H1 (cell line): ENCODE measurements at regions not wholly inside any gene's neighbourhood (a gene's known extent, or its start where the extent isn't known, plus 50 kb on each side); places are given as distances from the start of the nearest gene placed in this dataset.

Experiments
- CTCF ChIA-PET: fragments of 300-600 bp; sonication (Branson Sonifier 250); formaldehyde crosslinking; loops from one replicate; lab custom pipeline; 2021; ENCODE audit not compliant: partially characterized antibody; lab: Charles Lee
- POLR2A ChIA-PET: fragments of 300-600 bp; sonication (Branson Sonifier 250); formaldehyde crosslinking; loops from one replicate; lab custom pipeline; 2021; ENCODE audit warnings: inconsistent platforms; ENCODE audit not compliant: partially characterized antibody; lab: Charles Lee
- DNase-seq, 2 experiments: peaks; one replicate each; pipeline versions ENCODE4 v3.0.0 to v3.0.0-alpha.2; 2010 to 2022; ENCODE audit warnings: low spot score in 2 of 2, low read depth in 1 of 2, mixed read lengths in 1 of 2
- FAIRE-seq: peaks from 2 replicates; lab custom pipeline; 2011; peaks lifted over from hg19 to GRCh38; lab: Jason Lieb, UNC
- H2AFZ ChIP-seq: 2 replicates; pipeline ENCODE4 v1.8.1; 2012; ENCODE audit warnings: low read length, inconsistent platforms
- H2AK5ac ChIP-seq: 2 replicates; pipeline ENCODE4 v1.6.1; 2013; ENCODE audit warnings: low read depth, low read length
- H2BK120ac ChIP-seq: replicated peaks from 2 replicates; pipeline ENCODE3; 2013; ENCODE audit warnings: low read depth, low read length, inconsistent platforms
- H2BK12ac ChIP-seq: 2 replicates; pipeline ENCODE4 v1.6.1; 2013; ENCODE audit warnings: low read depth, low read length
- H2BK15ac ChIP-seq: 2 replicates; pipeline ENCODE4 v1.6.1; 2013; ENCODE audit warnings: low read length
- H2BK20ac ChIP-seq: 2 replicates; pipeline ENCODE4 v1.6.1; 2013; ENCODE audit warnings: low read length
- H2BK5ac ChIP-seq: 2 replicates; pipeline ENCODE4 v1.6.1; 2013; ENCODE audit warnings: low read depth, low read length
- H3K14ac ChIP-seq: 2 replicates; pipeline ENCODE4 v1.6.1; 2013; ENCODE audit warnings: inconsistent platforms; ENCODE audit not compliant: insufficient read length
- H3K18ac ChIP-seq: 2 replicates; pipeline ENCODE4 v1.6.1; 2013; ENCODE audit warnings: low read length; ENCODE audit errors: extremely low read depth
- H3K23ac ChIP-seq: 2 replicates; pipeline ENCODE4 v1.6.1; 2013; ENCODE audit warnings: inconsistent platforms; ENCODE audit not compliant: insufficient read length
- H3K23me2 ChIP-seq: 2 replicates; pipeline ENCODE4 v1.6.1; 2013; ENCODE audit warnings: low read depth, low read length
- H3K27ac ChIP-seq: 2 replicates; pipeline ENCODE4 v1.6.1; 2011; ENCODE audit warnings: low read depth, low read length, inconsistent platforms
- H3K27me3 ChIP-seq, 4 experiments: replicated peaks in 1 of 4; 1 replicate in 1 of 4; 2 replicates in 3 of 4; pipeline versions ENCODE4 v1.6.1 to v1.8.1; 2011 to 2013; ENCODE audit warnings: low read length in 3 of 4, mild to moderate bottlenecking in 3 of 4, inconsistent platforms in 2 of 4, mixed read lengths in 2 of 4, moderate library complexity in 1 of 4; ENCODE audit not compliant: control insufficient read depth in 3 of 4, insufficient read depth in 3 of 4; ENCODE audit errors: extremely low read depth in 1 of 4
- H3K36me3 ChIP-seq, 4 experiments: 2 replicates each; pipeline versions ENCODE4 v1.6.1 to v1.8.1; 2011 to 2013; ENCODE audit warnings: mild to moderate bottlenecking in 4 of 4, low read length in 3 of 4, moderate library complexity in 2 of 4, control low read depth in 1 of 4, inconsistent platforms in 1 of 4; ENCODE audit not compliant: insufficient read depth in 4 of 4, control insufficient read depth in 2 of 4
- H3K4ac ChIP-seq: replicated peaks from 2 replicates; pipeline ENCODE3; 2013; ENCODE audit warnings: low read length, low read depth, mixed read lengths, inconsistent platforms; ENCODE audit not compliant: insufficient read length
- H3K4me1 ChIP-seq, 4 experiments: replicated peaks in 1 of 4; 1 replicate in 1 of 4; 2 replicates in 3 of 4; pipeline versions ENCODE4 v1.6.1 to v1.8.1; 2011 to 2013; ENCODE audit warnings: low read length in 3 of 4, inconsistent platforms in 2 of 4, mixed read lengths in 1 of 4; ENCODE audit not compliant: insufficient read depth in 4 of 4, control insufficient read depth in 3 of 4
- H3K4me2 ChIP-seq, 2 experiments: 2 replicates each; pipeline versions ENCODE4 v1.6.1 to v1.8.1; 2011 to 2013; ENCODE audit warnings: low read depth in 2 of 2, low read length in 2 of 2, control low read depth in 1 of 2, inconsistent platforms in 1 of 2, mild to moderate bottlenecking in 1 of 2; ENCODE audit not compliant: insufficient read depth in 1 of 2
- H3K4me3 ChIP-seq, 4 experiments: fragments of 200-600, 300-600 bp in 1 of 4; sonication (generic), shearing (Covaris generic), sonication (Bioruptor Twin) in 1 of 4; 2 replicates each; pipeline versions ENCODE4 v1.5.1 to v1.8.1; 2011 to 2016; ENCODE audit warnings: low read length in 4 of 4, low read depth in 3 of 4, control low read depth in 2 of 4, inconsistent platforms in 2 of 4, mild to moderate bottlenecking in 2 of 4, mixed read lengths in 1 of 4, moderate library complexity in 1 of 4; ENCODE audit not compliant: insufficient read depth in 2 of 4; ENCODE audit errors: extremely low read depth in 1 of 4
- H3K56ac ChIP-seq: replicated peaks from 2 replicates; pipeline ENCODE3; 2013; ENCODE audit warnings: low read depth, mild to moderate bottlenecking, mixed read lengths, low read length, inconsistent platforms; ENCODE audit not compliant: insufficient read length
- H3K79me1 ChIP-seq: 2 replicates; pipeline ENCODE4 v1.6.1; 2013; ENCODE audit warnings: low read depth, low read length, control low read depth
- H3K79me2 ChIP-seq, 2 experiments: 2 replicates each; pipeline versions ENCODE4 v1.6.1 to v1.8.1; 2012 to 2013; ENCODE audit warnings: low read length in 2 of 2, mild to moderate bottlenecking in 2 of 2, inconsistent platforms in 1 of 2; ENCODE audit not compliant: insufficient read depth in 2 of 2, control insufficient read depth in 1 of 2
- H3K9ac ChIP-seq, 4 experiments: replicated peaks in 1 of 4; 1 replicate in 1 of 4; 2 replicates in 3 of 4; pipeline versions ENCODE4 v1.6.1 to v1.8.1; 2011 to 2013; ENCODE audit warnings: low read depth in 3 of 4, low read length in 3 of 4, control low read depth in 2 of 4, mild to moderate bottlenecking in 2 of 4, moderate library complexity in 2 of 4, inconsistent platforms in 1 of 4; ENCODE audit errors: extremely low read depth in 1 of 4
- H3K9me3 ChIP-seq, 2 experiments: 2 replicates each; pipeline versions ENCODE4 v1.6.1 to v1.8.1; 2012 to 2013; ENCODE audit warnings: mild to moderate bottlenecking in 2 of 2, moderate library complexity in 2 of 2, control low read depth in 1 of 2, inconsistent platforms in 1 of 2, low read depth in 1 of 2, low read length in 1 of 2, mixed read lengths in 1 of 2; ENCODE audit not compliant: insufficient read depth in 2 of 2
- H4K20me1 ChIP-seq, 2 experiments: replicated peaks in 1 of 2; 2 replicates each; pipeline versions ENCODE3 to v1.8.1; 2011 to 2013; ENCODE audit warnings: inconsistent platforms in 2 of 2, low read length in 2 of 2, mild to moderate bottlenecking in 1 of 2; ENCODE audit not compliant: insufficient read depth in 2 of 2, control insufficient read depth in 1 of 2
- H4K5ac ChIP-seq: 2 replicates; pipeline ENCODE4 v1.6.1; 2013; ENCODE audit warnings: low read length, low read depth, mixed read lengths, inconsistent platforms; ENCODE audit not compliant: insufficient read length
- H4K8ac ChIP-seq: 2 replicates; pipeline ENCODE4 v1.8.0; 2013; ENCODE audit warnings: mild to moderate bottlenecking, moderate library complexity, low read length, inconsistent platforms; ENCODE audit not compliant: insufficient read depth; ENCODE audit errors: extremely low read depth
- H4K91ac ChIP-seq: replicated peaks from 2 replicates; pipeline ENCODE3; 2013; ENCODE audit warnings: low read length, mixed read lengths, inconsistent platforms; ENCODE audit not compliant: insufficient read length
- ASH2L ChIP-seq: fragments of 200-600, 300-600 bp; sonication (generic); IDR thresholded peaks from one replicate; pipeline ENCODE4 v1.7.1; 2017; ENCODE audit warnings: low read length
- CHD1 ChIP-seq: IDR thresholded peaks from 2 replicates; pipeline ENCODE4 v1.6.1; 2012; ENCODE audit warnings: low read depth, low read length, improper control_type of control experiment
- GABPA ChIP-seq: IDR thresholded peaks from 2 replicates; pipeline ENCODE4 v1.6.1; 2011; ENCODE audit warnings: mild to moderate bottlenecking, low read length, moderate library complexity, borderline replicate concordance; ENCODE audit not compliant: insufficient read depth
- HDAC6 ChIP-seq: IDR thresholded peaks from one replicate; pipeline ENCODE4 v1.7.1; 2012; ENCODE audit warnings: low read depth, mild to moderate bottlenecking, inconsistent platforms, low read length, moderate library complexity
- KDM1A ChIP-seq: fragments of 200-600, 300-600 bp; sonication (generic); IDR thresholded peaks from 2 replicates; pipeline ENCODE4 v1.7.1; 2016; ENCODE audit warnings: mild to moderate bottlenecking, low read length, borderline replicate concordance
- RBBP5 ChIP-seq: IDR thresholded peaks from 2 replicates; pipeline ENCODE4 v1.7.1; 2012; ENCODE audit warnings: low read depth, mild to moderate bottlenecking, inconsistent platforms, low read length, moderate library complexity, borderline replicate concordance
- RNF2 ChIP-seq: fragments of 200-900, 300-1000 bp; sonication (generic); IDR thresholded peaks from 2 replicates; pipeline ENCODE4 v1.7.1; 2016; ENCODE audit warnings: borderline replicate concordance, low read depth, mild to moderate bottlenecking, antibody characterized with exemption, low read length; ENCODE audit not compliant: poor library complexity, severe bottlenecking; ENCODE audit errors: missing control alignments
- RXRA ChIP-seq: IDR thresholded peaks from 2 replicates; pipeline ENCODE4 v1.6.1; 2011; ENCODE audit warnings: low read depth, mild to moderate bottlenecking, low read length, moderate library complexity; ENCODE audit not compliant: insufficient read depth
- SIN3A ChIP-seq, 2 experiments: IDR thresholded peaks in 1 of 2; conservative IDR thresholded peaks in 1 of 2; 2 replicates each; pipeline ENCODE4 v1.6.1; 2011 to 2012; ENCODE audit warnings: low read length in 2 of 2, improper control_type of control experiment in 1 of 2, low read depth in 1 of 2, mild to moderate bottlenecking in 1 of 2
- SRF ChIP-seq: IDR thresholded peaks from 2 replicates; pipeline ENCODE4 v1.6.1; 2011; ENCODE audit warnings: mild to moderate bottlenecking, low read depth, low read length, moderate library complexity
- SUZ12 ChIP-seq: fragments of 200-600 bp; sonication (generic); IDR thresholded peaks from 2 replicates; pipeline ENCODE4 v1.6.1; 2012; ENCODE audit warnings: mild to moderate bottlenecking, inconsistent platforms, low read length, moderate library complexity, mixed read lengths
- WGBS, 2 experiments: shearing (Covaris generic) in 1 of 2; methylation state at CpG; one replicate each; pipeline versions ENCODE4 v1.1.6 to v1.1.7; 2013 to 2015; ENCODE audit warnings: low lambda C conversion rate in 2 of 2, mixed read lengths in 2 of 2, inconsistent platforms in 1 of 2, low coverage in 1 of 2, missing lambda C conversion rate in 1 of 2; ENCODE audit not compliant: insufficient replicate concordance in 2 of 2, insufficient coverage in 1 of 2, insufficient read length in 1 of 2; ENCODE audit errors: extremely low coverage in 1 of 2, missing lambda C conversion rate in 1 of 2; 5-methylcytosine and 5-hydroxymethylcytosine counted together
- TF ChIP-seq, protein P1 (sequence below): IDR thresholded peaks from 2 replicates; pipeline ENCODE4 v1.6.1; 2012; ENCODE audit warnings: low read length, inconsistent platforms

- H3K4me1 ChIP-seq = no peaks in the 10 kb centered on the region
- no peak overlapping the region for H3K23ac ChIP-seq
- no peaks in the 10 kb centered on the region for H3K23me2 ChIP-seq
- H4K91ac ChIP-seq = no peak overlapping the region
- DNase-seq (no peak), FAIRE-seq (no peak)
- H3K4me3 ChIP-seq = no peak overlapping the region
- WGBS, 2 experiments = 91% methylated on average over 3 of the region's 3 CpGs; no CpG with 5 or more reads in 1 of the 2 experiments
- H2BK120ac ChIP-seq = no peak overlapping the region
- H2BK12ac ChIP-seq = no peak overlapping the region
- no peak overlapping the region for H3K4ac ChIP-seq
- no peaks in the 10 kb centered on the region for H3K27me3 ChIP-seq
- H3K56ac ChIP-seq = no peak overlapping the region
- H3K9me3 ChIP-seq = no peaks in the 10 kb centered on the region
- H3K79me2 ChIP-seq = no peaks in the 10 kb centered on the region
- H2BK15ac ChIP-seq = no peak overlapping the region
- H2AFZ ChIP-seq = no peak overlapping the region
- no peak overlapping the region for H3K27ac ChIP-seq
- H4K20me1 ChIP-seq = no peaks in the 10 kb centered on the region
- H2BK5ac ChIP-seq = no peak overlapping the region
- no peak overlapping the region for H2BK20ac ChIP-seq
- H3K14ac ChIP-seq = no peak overlapping the region
- no peak overlapping the region for H4K5ac ChIP-seq
- no peak overlapping the region for H3K18ac ChIP-seq
- H4K8ac ChIP-seq = no peak overlapping the region
- H3K4me2 ChIP-seq = no peak overlapping the region
- no peak overlapping the region for H2AK5ac ChIP-seq
- H3K79me1 ChIP-seq = no peaks in the 10 kb centered on the region
- no peak overlapping the region for H3K9ac ChIP-seq
- POLR2A ChIA-PET = no interaction called here
- no peaks in the 10 kb centered on the region for H3K36me3 ChIP-seq
- CTCF ChIA-PET = interaction anchor here (0.6 kb wide), 1 partner anchor 19 kb away, joined by 4 read pairs; no protein-coding TSS in a partner anchor
- TF ChIP-seq RXRA (no peak), GABPA (no peak), SUZ12 (no peak), KDM1A (no peak), HDAC6 (no peak), CHD1 (no peak), SIN3A (conservative IDR thresholded peaks at IDR 0.05 in 1 of 2, IDR thresholded peaks at IDR 0.05 in 1 of 2; ENCODE audit: low read depth in 1 of 2, low read length in 2 of 2) (no peak), RNF2 (no peak), ASH2L (no peak), RBBP5 (no peak), SRF (no peak)
- TF ChIP-seq, protein P1, sequence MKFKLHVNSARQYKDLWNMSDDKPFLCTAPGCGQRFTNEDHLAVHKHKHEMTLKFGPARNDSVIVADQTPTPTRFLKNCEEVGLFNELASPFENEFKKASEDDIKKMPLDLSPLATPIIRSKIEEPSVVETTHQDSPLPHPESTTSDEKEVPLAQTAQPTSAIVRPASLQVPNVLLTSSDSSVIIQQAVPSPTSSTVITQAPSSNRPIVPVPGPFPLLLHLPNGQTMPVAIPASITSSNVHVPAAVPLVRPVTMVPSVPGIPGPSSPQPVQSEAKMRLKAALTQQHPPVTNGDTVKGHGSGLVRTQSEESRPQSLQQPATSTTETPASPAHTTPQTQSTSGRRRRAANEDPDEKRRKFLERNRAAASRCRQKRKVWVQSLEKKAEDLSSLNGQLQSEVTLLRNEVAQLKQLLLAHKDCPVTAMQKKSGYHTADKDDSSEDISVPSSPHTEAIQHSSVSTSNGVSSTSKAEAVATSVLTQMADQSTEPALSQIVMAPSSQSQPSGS = no peak
Measured at GRCh38 chr11:97229936-97230335, 840.1 kb downstream of the JRKL start.
